Activated naive CD4-positive, alpha-beta T cell (primary cell): ENCODE measurements at regions not wholly inside any gene's neighbourhood (a gene's known extent, or its start where the extent isn't known, plus 50 kb on each side); places are given as distances from the start of the nearest gene placed in this dataset.
"Not testable (repeated sequence)": the region's sequence is repeated elsewhere in the genome, so short reads cannot be mapped to it uniquely, and the experiment has no call there.

Experiments used
- DNase-seq, 4 experiments: peaks; one replicate each; lab custom pipeline; 2025; lab: John Stamatoyannopoulos, UW

- no peak for DNase-seq
These were observed 1005.0 kb downstream of the GALC start for GRCh38 chr14:86987966-86988365.

GRCh38 chr14:86973177-86973576 is 1019.8 kb downstream of the GALC start:
- DNase-seq: no peak

DNA sequence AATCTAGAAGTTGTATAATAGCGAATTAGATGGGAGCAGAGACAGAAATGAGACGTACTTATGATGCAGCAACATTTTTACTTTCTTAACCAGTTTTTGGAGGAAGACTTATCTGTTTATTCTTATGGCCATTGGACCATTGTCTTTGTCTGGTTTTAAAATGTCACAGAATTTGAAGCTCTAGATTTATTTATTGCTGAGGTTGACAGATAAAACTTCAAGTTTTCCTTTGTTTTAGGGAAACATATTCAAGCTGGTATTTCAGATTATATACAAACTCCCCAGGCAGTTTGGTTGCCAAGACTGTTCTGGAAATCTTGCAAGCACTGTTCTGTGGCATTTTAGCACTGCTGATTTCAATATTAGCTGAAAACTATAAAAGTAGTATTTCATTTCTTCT is 1021.7 kb downstream of the GALC start:
- no peak for DNase-seq

GRCh38 chr14:86961106-86961716 is 1031.8 kb downstream of the GALC start:
- DNase-seq: no peak

DNA sequence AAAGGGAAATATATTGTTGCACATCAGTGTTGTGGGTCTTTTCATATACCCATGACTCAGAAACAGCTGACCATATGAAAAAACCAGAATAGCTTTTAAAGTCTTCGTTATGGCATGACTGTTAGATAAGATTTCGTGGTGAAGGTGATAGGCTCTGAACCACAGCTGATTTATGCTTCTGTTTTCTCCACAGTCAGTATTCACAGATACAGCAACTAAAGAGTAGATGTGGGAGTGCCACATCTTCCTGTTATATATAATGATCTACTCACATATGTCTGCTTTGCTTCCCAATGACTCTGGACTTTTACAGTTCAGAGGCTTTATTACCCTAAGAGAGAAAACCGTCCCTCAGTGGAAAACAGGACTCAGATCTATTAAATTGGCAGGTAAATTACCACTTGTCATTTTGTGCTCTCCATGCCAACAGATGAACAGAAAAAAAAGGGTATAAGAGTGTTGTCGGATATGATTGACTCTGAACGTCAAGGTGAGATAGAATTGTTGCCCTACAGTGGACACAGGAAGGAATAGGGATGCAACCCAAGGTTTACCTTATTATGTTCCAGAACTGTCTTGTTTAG is 1037.1 kb downstream of the GALC start:
- no peak for DNase-seq

GRCh38 chr14:86954623-86955022 is 1038.4 kb downstream of the GALC start:
- DNase-seq: no peak

- DNase-seq: no peak
These were observed 1046.5 kb downstream of the GALC start for GRCh38 chr14:86946446-86946845.

- DNase-seq: no peak
These were observed 1048.5 kb downstream of the GALC start for GRCh38 chr14:86944434-86944833.

- no peak for DNase-seq
These were observed 1049.3 kb downstream of the GALC start for GRCh38 chr14:86943391-86944365.

- no peak for DNase-seq
These were observed 1050.0 kb downstream of the GALC start for GRCh38 chr14:86942936-86943335.

- DNase-seq: no peak
These were observed 1052.9 kb downstream of the GALC start for GRCh38 chr14:86940106-86940505.

- DNase-seq: no peak
These were observed 1054.7 kb downstream of the GALC start for GRCh38 chr14:86938320-86938719.

DNA sequence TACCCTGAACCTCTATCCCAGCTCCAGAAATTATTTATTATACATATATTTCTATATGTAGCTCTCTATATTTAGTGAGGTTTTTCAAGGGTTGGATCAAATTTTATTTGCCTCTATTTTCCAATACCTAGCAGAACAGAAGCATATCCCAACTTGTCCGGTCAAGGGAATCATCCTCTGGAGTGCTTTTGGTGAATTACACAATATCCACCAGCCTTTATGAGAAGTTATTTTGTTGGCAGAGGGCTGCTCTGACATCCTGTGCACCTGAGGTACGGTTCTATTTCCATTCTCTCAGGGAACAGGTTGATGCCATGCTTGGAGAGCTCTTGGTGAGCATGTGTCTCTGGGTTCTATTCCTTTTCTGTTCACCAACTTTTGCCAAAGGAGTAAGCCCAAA is 1056.4 kb downstream of the GALC start:
- DNase-seq: no peak

- DNase-seq: no peak
These were observed 1057.6 kb downstream of the GALC start for GRCh38 chr14:86935241-86935885.

- no peak for DNase-seq
These were observed 1058.9 kb downstream of the GALC start for GRCh38 chr14:86933958-86934595.

GRCh38 chr14:86933460-86933859 is 1059.5 kb downstream of the GALC start:
- DNase-seq: no peak

GRCh38 chr14:86915406-86915805 is 1077.6 kb downstream of the GALC start:
- DNase-seq: no peak

GRCh38 chr14:86912709-86913108 is 1080.3 kb downstream of the GALC start:
- DNase-seq: no peak

- DNase-seq: no peak
These were observed 1081.5 kb downstream of the GALC start for GRCh38 chr14:86911486-86911885.

- DNase-seq: not testable (repeated sequence)
These were observed 1087.5 kb downstream of the GALC start for GRCh38 chr14:86905386-86905926.

- no peak for DNase-seq
These were observed 1090.6 kb downstream of the GALC start for GRCh38 chr14:86902176-86902950.
